ENCODE measurements at regions not wholly inside any gene's neighbourhood (a gene's known extent, or its start where the extent isn't known, plus 50 kb on each side); places are given as distances from the start of the nearest gene placed in this dataset.

DNA sequence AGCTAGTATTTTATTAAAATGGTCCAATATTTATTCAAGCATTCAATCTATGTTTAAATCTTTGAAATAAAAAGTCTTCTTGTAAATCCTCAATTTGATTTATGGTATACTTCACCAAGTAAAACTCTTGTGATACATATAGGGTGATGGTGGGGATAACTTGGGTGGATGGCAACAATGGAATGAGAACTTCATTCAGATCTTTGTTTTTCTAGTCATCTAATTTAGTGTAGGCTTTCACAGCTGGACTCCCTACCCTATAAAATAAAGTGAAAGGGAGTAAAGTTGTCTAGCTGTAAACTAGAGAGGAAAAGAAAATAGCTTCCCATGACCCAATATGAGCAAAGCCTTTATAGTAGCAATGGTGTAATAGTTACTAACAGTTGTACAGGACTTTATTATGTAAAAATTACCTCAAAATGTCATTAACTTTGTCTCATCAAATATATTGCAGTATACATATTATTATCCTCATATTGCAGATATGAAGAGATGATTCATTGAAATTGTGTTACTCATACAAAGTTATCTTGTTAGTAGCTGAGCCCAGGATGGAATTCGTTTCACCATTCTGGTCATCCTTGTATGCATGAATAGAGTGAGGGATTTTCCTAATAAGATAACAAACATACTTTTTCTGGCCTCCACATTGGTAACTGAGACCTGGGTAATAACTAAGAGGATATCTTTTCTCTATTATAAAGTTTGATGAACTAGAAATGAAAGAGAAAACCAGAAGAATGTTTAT lies 1377.7 kb upstream of the ADGRL4 start:
- Histone ChIP-seq H3K27ac (ENCODE audit: low read length) (no peak overlapping the region), H2AFZ (ENCODE audit: low read depth, low read length) (no peak overlapping the region), H3K79me2 (replicated peaks; ENCODE audit: insufficient read depth, low read length) (no peaks in the 10 kb centered on the region), H3K9ac (ENCODE audit: low read length) (no peak overlapping the region), H3K4me2 (ENCODE audit: low read length) (no peak overlapping the region), H4K20me1 (ENCODE audit: insufficient read depth) (no peaks in the 10 kb centered on the region), H3K36me3 (ENCODE audit: insufficient read depth, low read length) (no peaks in the 10 kb centered on the region), H3K9me2 (ENCODE audit: insufficient read depth, low read length) (no peaks in the 10 kb centered on the region), H3K4me3 (ENCODE audit: low read length) (no peak overlapping the region), H3K9me3 (ENCODE audit: low read length) (peaks cover 3% of the 10 kb centered on the region), H3F3A (ENCODE audit: insufficient read depth, low read length, poor library complexity, severe bottlenecking) (no peaks in the 10 kb centered on the region), H3K27me3 (ENCODE audit: insufficient read depth, low read depth, low read length) (no peaks in the 10 kb centered on the region)
- no peak for TF ChIP-seq MXI1 (conservative IDR thresholded peaks at IDR 0.05; ENCODE audit: poor library complexity, severe bottlenecking)
- no peak for TF ChIP-seq EP300 (conservative IDR thresholded peaks at IDR 0.05; ENCODE audit: poor library complexity, severe bottlenecking)
- no peak for TF ChIP-seq POLR2AphosphoS5 (IDR thresholded peaks at IDR 0.05)
- TF ChIP-seq EZH2 (IDR thresholded peaks at IDR 0.05; ENCODE audit: borderline replicate concordance, insufficient read depth, low read length, poor library complexity, severe bottlenecking) = no peak
- TF ChIP-seq, protein P1, sequence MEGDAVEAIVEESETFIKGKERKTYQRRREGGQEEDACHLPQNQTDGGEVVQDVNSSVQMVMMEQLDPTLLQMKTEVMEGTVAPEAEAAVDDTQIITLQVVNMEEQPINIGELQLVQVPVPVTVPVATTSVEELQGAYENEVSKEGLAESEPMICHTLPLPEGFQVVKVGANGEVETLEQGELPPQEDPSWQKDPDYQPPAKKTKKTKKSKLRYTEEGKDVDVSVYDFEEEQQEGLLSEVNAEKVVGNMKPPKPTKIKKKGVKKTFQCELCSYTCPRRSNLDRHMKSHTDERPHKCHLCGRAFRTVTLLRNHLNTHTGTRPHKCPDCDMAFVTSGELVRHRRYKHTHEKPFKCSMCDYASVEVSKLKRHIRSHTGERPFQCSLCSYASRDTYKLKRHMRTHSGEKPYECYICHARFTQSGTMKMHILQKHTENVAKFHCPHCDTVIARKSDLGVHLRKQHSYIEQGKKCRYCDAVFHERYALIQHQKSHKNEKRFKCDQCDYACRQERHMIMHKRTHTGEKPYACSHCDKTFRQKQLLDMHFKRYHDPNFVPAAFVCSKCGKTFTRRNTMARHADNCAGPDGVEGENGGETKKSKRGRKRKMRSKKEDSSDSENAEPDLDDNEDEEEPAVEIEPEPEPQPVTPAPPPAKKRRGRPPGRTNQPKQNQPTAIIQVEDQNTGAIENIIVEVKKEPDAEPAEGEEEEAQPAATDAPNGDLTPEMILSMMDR (IDR thresholded peaks at IDR 0.05; ENCODE audit: poor library complexity, severe bottlenecking) = no peak
- TF ChIP-seq RAD21 (conservative IDR thresholded peaks at IDR 0.05) = no peak
- TF ChIP-seq TAF1 (IDR thresholded peaks at IDR 0.05; ENCODE audit: low read depth) = no peak
- TF ChIP-seq SMC3 (conservative IDR thresholded peaks at IDR 0.05; ENCODE audit: poor library complexity) = no peak
- TF ChIP-seq, protein P2, sequence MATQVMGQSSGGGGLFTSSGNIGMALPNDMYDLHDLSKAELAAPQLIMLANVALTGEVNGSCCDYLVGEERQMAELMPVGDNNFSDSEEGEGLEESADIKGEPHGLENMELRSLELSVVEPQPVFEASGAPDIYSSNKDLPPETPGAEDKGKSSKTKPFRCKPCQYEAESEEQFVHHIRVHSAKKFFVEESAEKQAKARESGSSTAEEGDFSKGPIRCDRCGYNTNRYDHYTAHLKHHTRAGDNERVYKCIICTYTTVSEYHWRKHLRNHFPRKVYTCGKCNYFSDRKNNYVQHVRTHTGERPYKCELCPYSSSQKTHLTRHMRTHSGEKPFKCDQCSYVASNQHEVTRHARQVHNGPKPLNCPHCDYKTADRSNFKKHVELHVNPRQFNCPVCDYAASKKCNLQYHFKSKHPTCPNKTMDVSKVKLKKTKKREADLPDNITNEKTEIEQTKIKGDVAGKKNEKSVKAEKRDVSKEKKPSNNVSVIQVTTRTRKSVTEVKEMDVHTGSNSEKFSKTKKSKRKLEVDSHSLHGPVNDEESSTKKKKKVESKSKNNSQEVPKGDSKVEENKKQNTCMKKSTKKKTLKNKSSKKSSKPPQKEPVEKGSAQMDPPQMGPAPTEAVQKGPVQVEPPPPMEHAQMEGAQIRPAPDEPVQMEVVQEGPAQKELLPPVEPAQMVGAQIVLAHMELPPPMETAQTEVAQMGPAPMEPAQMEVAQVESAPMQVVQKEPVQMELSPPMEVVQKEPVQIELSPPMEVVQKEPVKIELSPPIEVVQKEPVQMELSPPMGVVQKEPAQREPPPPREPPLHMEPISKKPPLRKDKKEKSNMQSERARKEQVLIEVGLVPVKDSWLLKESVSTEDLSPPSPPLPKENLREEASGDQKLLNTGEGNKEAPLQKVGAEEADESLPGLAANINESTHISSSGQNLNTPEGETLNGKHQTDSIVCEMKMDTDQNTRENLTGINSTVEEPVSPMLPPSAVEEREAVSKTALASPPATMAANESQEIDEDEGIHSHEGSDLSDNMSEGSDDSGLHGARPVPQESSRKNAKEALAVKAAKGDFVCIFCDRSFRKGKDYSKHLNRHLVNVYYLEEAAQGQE (IDR thresholded peaks at IDR 0.05; ENCODE audit: borderline replicate concordance) = no peak

DNA sequence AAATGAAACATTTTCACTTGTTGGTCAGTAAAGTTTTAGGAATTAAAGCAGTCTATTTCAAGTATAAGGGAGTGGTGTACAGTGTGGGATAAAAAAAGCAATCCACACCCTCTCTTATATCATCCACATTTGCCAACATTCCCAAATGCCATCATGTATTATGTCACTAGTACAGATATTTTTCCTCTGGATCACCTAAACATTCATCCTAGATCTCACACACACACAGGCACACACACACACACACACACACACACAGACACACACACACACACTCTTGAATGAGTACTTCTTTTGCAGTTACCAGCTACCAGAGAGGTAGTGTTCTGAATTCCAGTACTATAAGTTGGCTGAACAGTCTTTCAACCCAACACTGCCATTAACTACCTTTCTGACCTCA lies 1369.1 kb upstream of the ADGRL4 start:
- no peaks in the 10 kb centered on the region for H3K9me2 ChIP-seq (ENCODE audit: insufficient read depth, low read length)
- H3K27me3 ChIP-seq (ENCODE audit: insufficient read depth, low read depth, low read length) = no peaks in the 10 kb centered on the region
- no peak overlapping the region for H3K4me2 ChIP-seq (ENCODE audit: low read length)

More for the DNA sequence above, 1369.1 kb upstream of the ADGRL4 start:
- Histone ChIP-seq H3K79me2 (replicated peaks; ENCODE audit: insufficient read depth, low read length) (no peaks in the 10 kb centered on the region), H3F3A (ENCODE audit: insufficient read depth, low read length, poor library complexity, severe bottlenecking) (no peaks in the 10 kb centered on the region), H3K9ac (ENCODE audit: low read length) (no peak overlapping the region), H4K20me1 (ENCODE audit: insufficient read depth) (no peaks in the 10 kb centered on the region), H3K4me3 (ENCODE audit: low read length) (no peak overlapping the region), H3K36me3 (ENCODE audit: insufficient read depth, low read length) (no peaks in the 10 kb centered on the region), H3K27ac (ENCODE audit: low read length) (no peak overlapping the region), H2AFZ (ENCODE audit: low read depth, low read length) (no peak overlapping the region), H3K9me3 (ENCODE audit: low read length) (no peaks in the 10 kb centered on the region)
- no peak for TF ChIP-seq RAD21 (conservative IDR thresholded peaks at IDR 0.05)
- no peak for TF ChIP-seq POLR2AphosphoS5 (IDR thresholded peaks at IDR 0.05)
- no peak for TF ChIP-seq EZH2 (IDR thresholded peaks at IDR 0.05; ENCODE audit: borderline replicate concordance, insufficient read depth, low read length, poor library complexity, severe bottlenecking)
- no peak for TF ChIP-seq TAF1 (IDR thresholded peaks at IDR 0.05; ENCODE audit: low read depth)
- no peak for TF ChIP-seq MXI1 (conservative IDR thresholded peaks at IDR 0.05; ENCODE audit: poor library complexity, severe bottlenecking)
- TF ChIP-seq, protein P2 (IDR thresholded peaks at IDR 0.05; ENCODE audit: borderline replicate concordance) = no peak
- TF ChIP-seq, protein P1 (IDR thresholded peaks at IDR 0.05; ENCODE audit: poor library complexity, severe bottlenecking) = no peak
- no peak for TF ChIP-seq SMC3 (conservative IDR thresholded peaks at IDR 0.05; ENCODE audit: poor library complexity)

Data from neural cell (in vitro differentiated cells).